ENCODE measurements at regions not wholly inside any gene's neighbourhood (a gene's known extent, or its start where the extent isn't known, plus 50 kb on each side); places are given as distances from the start of the nearest gene placed in this dataset.

- Histone ChIP-seq H3K4me3 (no peak overlapping the region), H3K9me3 (ENCODE audit: low read depth, low read length) (no peaks in the 10 kb centered on the region), H3K9ac (ENCODE audit: insufficient read length) (no peak overlapping the region), H3K36me3 (ENCODE audit: insufficient read depth, low read length) (no peaks in the 10 kb centered on the region), H3K27ac (no peak overlapping the region)
- no peak for DNase-seq (ENCODE audit: low read depth, low spot score)
- TF ChIP-seq EZH2 (IDR thresholded peaks at IDR 0.05) (no peak), POLR2AphosphoS5 (IDR thresholded peaks at IDR 0.05; ENCODE audit: borderline replicate concordance, low read depth, low read length) (no peak), FOXP2 (optimal IDR thresholded peaks at IDR 0.05; ENCODE audit: control extremely low read depth, extremely low read length, insufficient read depth) (no peak)
Measured at GRCh38 chr2:173808718-173809117, 156.5 kb downstream of the SP3 start.

DNA sequence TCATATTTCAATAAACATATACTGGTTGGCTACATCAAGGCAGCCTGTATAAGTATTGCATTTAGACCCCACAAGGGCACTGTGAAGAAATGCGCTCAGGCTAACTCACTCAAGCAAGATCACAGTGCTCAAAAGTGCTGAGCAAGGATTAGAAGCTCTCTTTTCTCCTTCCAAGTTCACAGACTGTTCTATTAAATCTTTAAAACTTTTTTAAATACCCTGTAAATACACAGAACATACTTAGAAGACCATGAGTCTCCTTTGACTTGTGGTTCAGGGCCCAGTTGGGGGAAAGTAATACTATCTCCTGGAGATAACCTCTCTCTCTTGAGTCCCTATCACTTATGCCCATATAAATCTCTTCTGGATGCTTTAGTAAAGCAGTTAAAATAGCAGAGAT lies 152.9 kb downstream of the SP3 start:
- Histone ChIP-seq H3K27ac (no peak overlapping the region), H3K4me3 (no peak overlapping the region), H3K36me3 (ENCODE audit: insufficient read depth, low read length) (no peaks in the 10 kb centered on the region), H3K9ac (ENCODE audit: insufficient read length) (no peak overlapping the region), H3K9me3 (ENCODE audit: low read depth, low read length) (no peaks in the 10 kb centered on the region)
- no peak for DNase-seq (ENCODE audit: low read depth, low spot score)
- no peak for TF ChIP-seq EZH2 (IDR thresholded peaks at IDR 0.05)
- no peak for TF ChIP-seq FOXP2 (optimal IDR thresholded peaks at IDR 0.05; ENCODE audit: control extremely low read depth, extremely low read length, insufficient read depth)
- TF ChIP-seq POLR2AphosphoS5 (IDR thresholded peaks at IDR 0.05; ENCODE audit: borderline replicate concordance, low read depth, low read length): no peak

DNA sequence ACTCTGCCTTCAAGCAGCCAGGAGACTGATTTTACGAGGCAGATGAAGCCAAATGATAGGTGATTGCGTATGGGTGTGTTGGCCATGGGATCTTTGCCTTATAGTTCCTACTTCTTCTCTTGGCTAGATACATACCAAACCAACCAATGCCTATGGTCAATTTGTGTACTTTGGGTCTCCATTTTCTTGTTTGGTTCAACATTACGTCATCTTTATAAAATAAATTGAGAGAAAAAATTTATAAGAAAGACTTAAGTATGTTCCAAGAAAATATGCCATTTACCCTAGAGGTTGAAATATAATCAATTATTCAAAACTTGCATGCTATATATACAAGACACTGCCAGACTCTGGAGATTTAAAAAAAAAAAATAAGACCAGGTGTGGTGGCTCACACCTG lies 150.9 kb downstream of the SP3 start:
- DNase-seq (ENCODE audit: low read depth, low spot score): no peak
- Histone ChIP-seq H3K9ac (ENCODE audit: insufficient read length) (no peak overlapping the region), H3K36me3 (ENCODE audit: insufficient read depth, low read length) (no peaks in the 10 kb centered on the region), H3K27ac (no peak overlapping the region), H3K4me3 (no peak overlapping the region), H3K9me3 (ENCODE audit: low read depth, low read length) (no peaks in the 10 kb centered on the region)
- TF ChIP-seq FOXP2 (optimal IDR thresholded peaks at IDR 0.05; ENCODE audit: control extremely low read depth, extremely low read length, insufficient read depth) (no peak), POLR2AphosphoS5 (IDR thresholded peaks at IDR 0.05; ENCODE audit: borderline replicate concordance, low read depth, low read length) (no peak), EZH2 (IDR thresholded peaks at IDR 0.05) (no peak)

DNA sequence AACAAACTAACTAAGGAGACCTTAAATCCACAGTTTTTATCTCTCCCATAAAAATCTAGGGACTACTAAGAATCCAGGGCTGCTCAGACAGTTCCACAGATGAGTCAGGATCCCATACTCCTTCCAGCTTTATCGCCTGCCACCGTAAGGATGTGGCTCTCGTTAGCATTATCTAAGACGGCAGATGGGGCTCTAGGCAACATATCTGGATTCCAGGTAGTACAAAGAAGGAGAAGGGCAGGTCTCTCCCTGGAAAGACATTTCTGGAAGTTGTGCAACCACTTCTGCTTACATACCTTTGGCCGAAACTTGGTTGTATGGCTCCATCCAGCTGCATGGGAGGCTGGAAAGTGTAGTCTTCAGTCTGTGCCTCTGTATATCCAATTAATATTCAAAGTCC lies 149.4 kb downstream of the SP3 start:
- DNase-seq (ENCODE audit: low read depth, low spot score): no peak
- Histone ChIP-seq H3K4me3 (no peak overlapping the region), H3K27ac (no peak overlapping the region), H3K9me3 (ENCODE audit: low read depth, low read length) (no peaks in the 10 kb centered on the region), H3K9ac (ENCODE audit: insufficient read length) (no peak overlapping the region), H3K36me3 (ENCODE audit: insufficient read depth, low read length) (no peaks in the 10 kb centered on the region)
- TF ChIP-seq EZH2 (IDR thresholded peaks at IDR 0.05) (no peak), POLR2AphosphoS5 (IDR thresholded peaks at IDR 0.05; ENCODE audit: borderline replicate concordance, low read depth, low read length) (no peak), FOXP2 (optimal IDR thresholded peaks at IDR 0.05; ENCODE audit: control extremely low read depth, extremely low read length, insufficient read depth) (no peak)

DNA sequence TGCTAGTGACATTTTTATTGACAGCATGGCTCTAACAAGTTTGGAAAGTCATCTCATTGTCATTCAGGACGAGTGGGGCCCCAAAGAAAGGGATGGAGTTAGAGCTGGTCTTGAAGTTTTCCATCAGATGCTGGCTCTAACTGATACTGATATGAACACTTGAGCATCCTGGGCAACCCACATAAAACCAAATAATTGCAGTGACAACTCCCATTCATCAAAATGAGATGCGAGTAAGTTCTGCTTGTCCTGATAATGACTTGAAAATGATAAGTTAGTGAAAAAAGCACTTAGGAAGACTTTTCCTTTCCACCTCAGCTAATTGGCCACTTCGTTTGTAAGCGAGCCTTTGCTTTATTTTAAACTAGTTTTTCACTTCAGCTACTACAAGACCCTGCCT lies 147.6 kb downstream of the SP3 start:
- no peak overlapping the region for H3K27ac ChIP-seq
- no peak for DNase-seq (ENCODE audit: low read depth, low spot score)
- no peaks in the 10 kb centered on the region for H3K36me3 ChIP-seq (ENCODE audit: insufficient read depth, low read length)
- no peak overlapping the region for H3K4me3 ChIP-seq
- H3K9ac ChIP-seq (ENCODE audit: insufficient read length): no peak overlapping the region
- H3K9me3 ChIP-seq (ENCODE audit: low read depth, low read length): no peaks in the 10 kb centered on the region
- TF ChIP-seq POLR2AphosphoS5 (IDR thresholded peaks at IDR 0.05; ENCODE audit: borderline replicate concordance, low read depth, low read length): no peak
- no peak for TF ChIP-seq EZH2 (IDR thresholded peaks at IDR 0.05)
- TF ChIP-seq FOXP2 (optimal IDR thresholded peaks at IDR 0.05; ENCODE audit: control extremely low read depth, extremely low read length, insufficient read depth): no peak

GRCh38 chr2:173818285-173818684 lies 146.9 kb downstream of the SP3 start:
- Histone ChIP-seq H3K4me3 (no peak overlapping the region), H3K9me3 (ENCODE audit: low read depth, low read length) (no peaks in the 10 kb centered on the region), H3K9ac (ENCODE audit: insufficient read length) (no peak overlapping the region), H3K36me3 (ENCODE audit: insufficient read depth, low read length) (no peaks in the 10 kb centered on the region), H3K27ac (no peak overlapping the region)
- no peak for DNase-seq (ENCODE audit: low read depth, low spot score)
- no peak for TF ChIP-seq EZH2 (IDR thresholded peaks at IDR 0.05)
- no peak for TF ChIP-seq POLR2AphosphoS5 (IDR thresholded peaks at IDR 0.05; ENCODE audit: borderline replicate concordance, low read depth, low read length)
- no peak for TF ChIP-seq FOXP2 (optimal IDR thresholded peaks at IDR 0.05; ENCODE audit: control extremely low read depth, extremely low read length, insufficient read depth)

DNA sequence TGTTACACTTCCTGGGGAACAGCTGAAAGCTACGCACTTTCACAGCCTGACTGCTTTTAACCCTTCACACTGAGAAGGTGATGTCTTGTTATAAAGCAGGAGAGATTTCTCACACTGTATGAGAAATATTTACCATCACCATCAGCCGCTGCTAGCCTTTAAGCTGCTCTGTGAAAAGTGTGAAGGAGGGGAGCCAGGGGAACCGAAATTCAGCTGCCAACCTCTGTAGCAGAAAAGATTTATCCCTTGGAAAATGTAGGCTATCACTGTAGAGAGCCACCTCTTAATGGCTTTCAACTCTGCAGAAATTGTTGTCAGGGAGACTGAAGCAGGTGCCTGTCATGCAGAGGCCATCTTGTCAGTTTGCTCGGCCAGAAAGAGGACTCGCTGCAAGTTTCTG lies 145.3 kb downstream of the SP3 start:
- DNase-seq (ENCODE audit: low read depth, low spot score): no peak

GRCh38 chr2:173821451-173821850 lies 143.7 kb downstream of the SP3 start:
- H3K9ac ChIP-seq (ENCODE audit: insufficient read length): no peak overlapping the region
- DNase-seq (ENCODE audit: low read depth, low spot score): no peak
- TF ChIP-seq FOXP2 (optimal IDR thresholded peaks at IDR 0.05; ENCODE audit: control extremely low read depth, extremely low read length, insufficient read depth) (no peak), EZH2 (IDR thresholded peaks at IDR 0.05) (no peak), POLR2AphosphoS5 (IDR thresholded peaks at IDR 0.05; ENCODE audit: borderline replicate concordance, low read depth, low read length) (no peak)
- H3K27ac ChIP-seq: no peak overlapping the region
- H3K4me3 ChIP-seq: no peak overlapping the region
- H3K9me3 ChIP-seq (ENCODE audit: low read depth, low read length): no peaks in the 10 kb centered on the region
- H3K36me3 ChIP-seq (ENCODE audit: insufficient read depth, low read length): no peaks in the 10 kb centered on the region

More for the DNA sequence above, 145.3 kb downstream of the SP3 start:
- Histone ChIP-seq H3K9ac (ENCODE audit: insufficient read length) (no peak overlapping the region), H3K27ac (no peak overlapping the region), H3K4me3 (no peak overlapping the region), H3K36me3 (ENCODE audit: insufficient read depth, low read length) (no peaks in the 10 kb centered on the region), H3K9me3 (ENCODE audit: low read depth, low read length) (no peaks in the 10 kb centered on the region)
- TF ChIP-seq EZH2 (IDR thresholded peaks at IDR 0.05) (no peak), FOXP2 (optimal IDR thresholded peaks at IDR 0.05; ENCODE audit: control extremely low read depth, extremely low read length, insufficient read depth) (no peak), POLR2AphosphoS5 (IDR thresholded peaks at IDR 0.05; ENCODE audit: borderline replicate concordance, low read depth, low read length) (no peak)

DNA sequence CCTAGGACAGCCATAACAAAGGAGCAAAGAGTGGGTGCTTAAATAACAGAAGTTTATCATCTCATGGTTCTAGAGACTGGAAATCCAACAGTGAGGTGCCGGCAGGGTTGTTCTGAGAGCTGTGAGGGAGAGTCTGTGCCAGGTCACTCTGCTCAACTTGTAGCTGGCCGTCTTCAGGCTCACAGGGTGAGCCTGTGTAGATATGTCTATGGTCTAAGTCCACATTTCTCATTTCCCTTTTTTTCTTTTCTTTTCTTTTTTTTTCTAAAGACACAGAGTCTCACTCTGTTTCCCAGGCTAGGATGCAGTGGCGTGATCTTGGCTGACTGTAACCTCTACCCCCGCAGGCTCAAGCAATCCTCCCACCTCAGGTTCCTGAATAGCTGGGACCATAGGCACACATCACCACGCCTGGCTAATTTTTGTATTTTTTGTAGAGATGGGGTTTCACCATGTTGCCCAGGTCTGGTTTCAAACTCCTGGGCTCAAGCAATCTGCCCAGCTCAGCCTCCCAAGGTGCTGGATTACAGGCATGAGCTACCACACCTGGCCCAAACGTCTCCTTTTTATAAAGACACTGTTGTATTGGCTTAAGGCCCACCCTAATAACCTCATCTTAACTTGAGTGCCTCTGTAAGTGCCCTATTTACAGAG lies 142.2 kb downstream of the SP3 start:
- no peak for DNase-seq (ENCODE audit: low read depth, low spot score)
- Histone ChIP-seq H3K4me3 (no peak overlapping the region), H3K9me3 (ENCODE audit: low read depth, low read length) (no peaks in the 10 kb centered on the region), H3K36me3 (ENCODE audit: insufficient read depth, low read length) (no peaks in the 10 kb centered on the region), H3K9ac (ENCODE audit: insufficient read length) (no peak overlapping the region), H3K27ac (no peak overlapping the region)
- TF ChIP-seq FOXP2 (optimal IDR thresholded peaks at IDR 0.05; ENCODE audit: control extremely low read depth, extremely low read length, insufficient read depth) (no peak), POLR2AphosphoS5 (IDR thresholded peaks at IDR 0.05; ENCODE audit: borderline replicate concordance, low read depth, low read length) (no peak), EZH2 (IDR thresholded peaks at IDR 0.05) (no peak)
